ENCODE measurements at regions not wholly inside any gene's neighbourhood (a gene's known extent, or its start where the extent isn't known, plus 50 kb on each side); places are given as distances from the start of the nearest gene placed in this dataset.
A peak's percentile ranks its signal among the peaks of the same experiment; 100 is the strongest.
"Not testable (repeated sequence)": the region's sequence is repeated elsewhere in the genome, so short reads cannot be mapped to it uniquely, and the experiment has no call there.

DNA sequence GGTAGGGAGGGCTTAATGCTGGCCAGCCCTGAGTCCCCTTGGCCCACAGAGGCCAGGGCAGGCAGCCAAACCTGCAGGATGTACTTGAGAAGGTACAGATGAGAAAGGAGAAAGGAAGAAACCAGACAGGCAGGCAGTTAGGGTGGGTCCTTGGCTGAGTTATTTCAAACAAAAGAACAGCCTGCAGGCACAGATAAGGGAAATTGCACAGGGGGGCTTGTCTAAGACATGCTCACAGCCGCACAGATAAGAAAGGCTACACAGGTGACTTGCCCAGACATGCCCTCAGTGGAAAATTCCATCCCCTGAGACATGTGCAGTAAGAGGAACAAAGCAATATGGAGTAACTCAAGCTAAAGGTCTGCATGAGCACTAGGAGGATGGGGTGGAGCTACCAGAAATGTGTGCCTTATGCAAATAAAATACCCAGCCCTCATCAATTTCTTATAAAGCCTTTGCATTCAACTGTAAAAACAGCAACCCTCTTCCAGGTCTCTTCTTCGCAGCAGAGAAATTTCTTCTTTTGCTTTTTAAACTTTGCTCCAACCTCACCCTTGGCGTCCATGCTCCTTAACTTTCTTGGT lies 158.2 kb upstream of the RGS6 start:
- DNase-seq (ENCODE audit: low read depth, low spot score) = no peak

DNA sequence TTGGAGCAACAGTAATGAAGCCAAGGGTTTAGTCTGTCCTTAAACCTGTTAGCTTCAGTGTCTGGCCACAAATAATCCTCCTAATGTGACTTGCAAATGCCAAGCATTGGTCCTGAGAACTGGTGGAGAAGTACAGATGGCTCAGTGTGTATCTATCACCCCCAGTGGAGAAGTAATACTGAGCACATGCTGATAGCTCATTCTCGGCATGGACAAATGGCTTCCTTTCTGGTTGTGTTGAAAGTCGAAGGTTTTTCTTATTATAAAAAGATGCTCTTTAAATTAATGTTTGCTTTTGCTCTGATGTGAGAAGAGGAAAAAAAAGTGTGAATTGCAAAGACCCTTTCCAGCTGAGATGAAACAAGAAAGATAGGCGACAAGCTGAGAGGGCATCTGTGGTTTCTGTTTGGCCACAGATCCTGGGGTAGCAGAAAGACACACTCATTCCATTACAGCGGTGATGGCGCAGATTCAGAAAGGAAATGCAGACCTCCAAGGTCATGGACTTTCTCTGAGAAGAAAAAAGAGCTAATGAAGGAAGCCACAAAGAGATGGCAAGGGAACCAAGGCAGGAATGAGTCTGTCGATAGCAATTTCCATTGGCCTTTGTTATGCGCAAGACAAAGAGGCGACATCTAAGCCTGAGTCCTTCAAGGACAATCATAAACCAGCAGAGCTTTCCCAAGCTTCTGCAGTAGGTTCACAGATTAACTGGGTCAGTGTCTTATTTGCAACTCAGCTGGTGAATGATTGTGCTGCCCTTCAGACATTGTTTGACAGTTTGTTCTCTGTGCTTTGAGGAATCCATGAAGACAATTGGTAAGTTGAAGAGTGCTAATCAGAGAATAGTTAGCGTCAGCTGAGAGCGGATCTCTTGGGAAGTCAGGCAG lies 155.5 kb upstream of the RGS6 start:
- DNase-seq (ENCODE audit: low read depth, low spot score) = no peak

DNA sequence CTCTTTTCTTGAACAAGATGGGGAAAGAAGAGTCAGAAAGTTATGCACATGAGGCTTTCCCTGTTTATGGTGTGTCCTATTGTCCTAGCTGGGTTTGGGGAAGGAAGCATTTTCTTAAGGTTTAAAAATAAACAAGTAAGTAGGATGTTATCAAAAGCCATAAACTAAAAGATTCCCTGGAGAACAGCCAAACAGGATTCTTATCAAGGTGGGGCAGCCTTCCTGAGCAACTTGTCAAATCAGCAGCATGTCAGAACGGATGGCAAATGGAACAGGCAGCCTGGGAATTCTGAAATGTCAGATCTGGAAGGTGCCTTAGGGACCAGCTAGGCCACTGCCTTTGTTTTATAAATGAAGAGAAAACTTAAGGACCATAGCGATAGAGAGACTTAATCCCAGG lies 152.2 kb upstream of the RGS6 start:
- DNase-seq (ENCODE audit: low read depth, low spot score) = no peak

DNA sequence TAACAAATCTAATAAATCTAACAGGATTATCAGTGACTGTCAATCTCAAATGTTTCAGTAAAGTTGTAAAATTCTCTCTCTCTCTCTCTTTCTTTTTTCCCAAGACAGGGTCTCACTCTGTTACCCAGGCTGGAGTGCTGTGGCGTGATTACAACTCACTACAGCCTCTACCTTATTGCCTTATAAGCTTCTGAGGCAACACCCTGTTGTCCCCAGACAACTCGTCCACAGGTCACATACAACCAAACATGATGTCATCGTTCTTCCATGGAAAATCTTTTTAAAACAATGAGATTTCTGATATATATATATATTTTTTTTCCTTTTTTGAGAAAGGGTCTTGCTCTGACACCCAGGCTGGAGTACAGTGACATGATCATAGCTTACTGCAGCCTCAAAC lies 151.4 kb upstream of the RGS6 start:
- no peak for DNase-seq (ENCODE audit: low read depth, low spot score)

DNA sequence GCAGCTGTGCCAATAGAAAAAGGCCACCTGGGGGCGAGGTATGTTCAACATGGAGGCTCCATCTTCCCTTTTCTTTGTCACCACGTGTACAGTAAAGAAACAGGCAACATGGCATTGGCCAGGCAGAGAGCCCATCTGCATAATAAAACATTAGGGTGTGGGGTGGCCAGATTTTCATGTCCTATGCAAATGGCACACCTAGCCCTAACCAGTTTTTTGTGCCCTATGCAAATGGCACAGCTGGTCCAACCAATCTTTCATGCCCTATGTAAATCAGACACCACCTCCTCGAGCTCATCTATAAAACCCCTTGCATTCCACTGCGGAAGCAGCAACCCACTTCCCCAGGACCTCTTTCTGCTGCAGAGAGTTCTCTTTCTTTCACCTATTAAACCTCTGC lies 149.1 kb upstream of the RGS6 start:
- no peak for DNase-seq (ENCODE audit: low read depth, low spot score)

DNA sequence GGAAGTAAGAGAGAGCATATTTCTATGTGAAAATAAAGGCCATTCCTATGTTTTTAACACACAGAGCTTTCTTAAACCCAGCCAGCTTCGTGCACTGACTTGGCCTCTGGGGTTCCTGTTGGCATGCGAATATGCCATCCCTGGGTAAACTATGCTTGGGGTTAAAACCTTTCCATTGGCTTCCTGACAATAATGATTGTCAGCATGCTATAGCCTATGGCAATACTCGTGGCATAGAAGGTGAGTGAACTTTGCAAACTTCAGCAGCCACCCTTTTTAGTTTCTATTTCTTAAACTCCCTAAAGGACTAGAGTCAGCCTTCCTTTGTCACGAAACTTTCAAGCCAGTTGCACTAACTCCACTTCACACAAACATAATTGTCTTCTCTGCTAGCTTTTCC lies 148.4 kb upstream of the RGS6 start:
- DNase-seq (ENCODE audit: low read depth, low spot score) = no peak

DNA sequence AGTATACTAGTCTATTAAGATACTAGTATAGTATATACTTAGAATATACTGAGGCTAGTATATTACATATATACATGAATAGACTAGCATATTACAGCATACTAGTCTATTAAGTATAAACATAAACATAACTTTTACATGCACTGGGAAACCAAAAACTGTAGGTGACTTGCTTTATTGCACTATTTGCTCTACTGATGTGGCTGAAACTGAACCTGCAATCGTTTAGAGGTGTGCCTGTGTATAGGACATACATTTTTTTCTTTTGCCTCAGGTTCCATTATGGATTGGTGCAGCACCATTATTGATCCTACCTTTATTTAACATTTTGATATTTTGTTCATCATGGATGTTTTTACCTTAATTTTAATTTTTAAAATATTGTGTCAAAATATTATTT lies 143.2 kb upstream of the RGS6 start:
- DNase-seq (ENCODE audit: low read depth, low spot score) = no peak

- DNase-seq (ENCODE audit: low read depth, low spot score) = no peak
These were observed 132.4 kb upstream of the RGS6 start for GRCh38 chr14:71799841-71800240.

- no peak for DNase-seq (ENCODE audit: low read depth, low spot score)
These were observed 131.4 kb upstream of the RGS6 start for GRCh38 chr14:71800878-71801277.

DNA sequence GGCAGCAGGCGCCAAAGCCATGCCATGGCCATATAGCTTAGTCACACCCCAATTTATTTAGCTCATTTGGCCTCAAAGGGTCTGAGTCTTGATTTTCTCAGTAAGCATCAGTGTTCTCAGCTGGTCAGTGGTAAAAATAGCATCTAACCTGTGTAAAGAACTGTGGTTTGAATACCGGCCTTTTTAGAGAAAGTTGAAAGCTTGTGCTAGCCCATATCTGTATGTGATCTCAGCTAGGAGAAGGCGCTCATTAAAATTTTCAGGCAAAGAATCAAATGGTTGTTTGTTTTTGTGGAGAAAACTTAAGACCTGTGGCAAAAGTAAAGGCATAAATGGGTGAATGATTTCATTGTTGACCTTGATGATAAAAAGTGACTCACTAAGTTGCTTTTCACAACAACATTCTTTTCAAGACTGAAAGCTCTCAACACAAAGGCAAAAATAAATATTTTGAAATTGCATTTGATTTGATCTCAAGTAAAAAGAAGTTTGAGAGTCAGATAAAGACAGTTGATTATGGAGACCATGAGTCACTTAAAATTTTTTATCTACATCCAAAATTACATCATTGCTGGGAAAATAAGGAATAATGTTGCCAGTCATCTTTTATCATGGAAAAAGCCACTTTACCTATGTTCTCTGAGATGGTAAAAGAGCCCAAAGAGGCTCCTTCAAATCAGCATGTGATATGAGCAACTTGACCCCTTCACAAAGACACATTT lies 128.5 kb upstream of the RGS6 start:
- DNase-seq (ENCODE audit: low read depth, low spot score) = no peak

DNA sequence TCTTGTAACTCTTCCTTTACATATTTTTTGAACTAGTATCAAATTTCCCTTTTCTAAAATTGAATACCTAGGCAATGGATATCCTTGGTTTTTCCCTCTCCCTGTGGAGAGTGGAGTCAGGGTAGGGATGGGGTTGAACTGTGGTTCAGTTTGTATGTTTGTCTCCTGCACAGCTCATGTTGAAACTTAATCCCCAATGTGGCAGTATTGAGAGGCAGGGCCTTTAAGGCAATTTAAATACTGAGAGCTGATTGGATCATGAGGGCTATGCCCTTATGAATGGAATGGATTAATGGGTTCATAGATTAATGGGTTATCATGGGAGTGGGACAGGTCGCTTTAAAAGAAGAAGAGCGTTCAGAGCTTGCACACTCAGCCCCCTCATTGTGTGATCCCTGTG lies 127.2 kb upstream of the RGS6 start:
- DNase-seq (ENCODE audit: low read depth, low spot score) = no peak

DNA sequence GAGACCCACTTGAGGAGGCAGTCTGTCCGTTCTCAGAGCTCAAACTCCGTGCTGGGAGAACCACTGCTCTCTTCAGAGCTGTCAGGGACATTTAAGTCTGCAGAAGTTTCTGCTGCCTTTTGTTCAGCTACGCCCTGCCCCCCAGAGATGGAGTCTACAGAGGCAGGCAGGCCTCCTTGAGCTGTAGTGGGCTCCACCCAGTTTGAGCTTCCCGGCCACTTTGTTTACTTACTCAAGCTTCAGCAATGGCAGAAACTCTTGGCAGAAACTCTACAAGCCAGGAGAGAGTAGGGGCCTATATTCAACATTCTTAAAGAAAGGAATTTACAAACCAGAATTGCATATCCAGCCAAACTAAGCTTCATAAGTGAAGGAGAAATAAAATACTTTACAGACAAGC lies 125.2 kb upstream of the RGS6 start:
- DNase-seq (ENCODE audit: low read depth, low spot score) = not testable (repeated sequence)

DNA sequence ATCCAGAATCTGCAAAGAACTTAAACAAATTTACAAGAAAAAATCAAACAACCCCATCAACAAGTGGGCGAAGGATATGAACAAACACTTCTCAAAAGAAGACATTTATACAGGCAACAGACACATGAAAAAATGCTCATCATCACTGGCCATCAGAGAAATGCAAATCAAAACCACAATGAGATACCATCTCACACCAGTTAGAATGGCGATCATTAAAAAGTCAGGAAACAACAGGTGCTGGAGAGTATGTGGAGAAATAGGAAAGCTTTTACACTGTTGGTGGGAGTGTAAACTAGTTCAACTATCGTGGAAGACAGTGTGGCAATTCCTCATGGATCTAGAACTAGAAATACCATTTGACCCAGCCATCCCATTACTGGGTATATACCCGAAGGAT lies 121.4 kb upstream of the RGS6 start:
- DNase-seq (ENCODE audit: low read depth, low spot score) = not testable (repeated sequence)

DNA sequence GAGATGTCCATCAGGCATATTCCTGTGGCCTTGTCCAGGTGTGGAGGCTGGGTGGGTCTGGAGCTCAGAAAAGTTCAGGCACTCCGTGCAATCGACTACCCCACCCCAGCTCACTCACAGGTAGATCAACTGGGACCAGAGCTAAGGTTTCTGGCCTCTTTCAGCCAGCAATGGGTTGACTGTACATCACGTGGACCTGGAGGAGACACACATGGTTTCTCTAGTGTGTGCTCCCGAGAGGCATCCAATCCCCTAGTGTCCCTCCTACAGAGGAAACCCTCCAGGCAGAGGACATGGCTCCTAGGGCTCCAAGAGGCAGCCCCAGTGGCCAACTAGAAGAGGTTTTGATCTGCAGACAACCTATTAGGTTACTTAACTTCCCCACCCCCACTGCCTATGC lies 119.5 kb upstream of the RGS6 start:
- no peak for DNase-seq (ENCODE audit: low read depth, low spot score)

DNA sequence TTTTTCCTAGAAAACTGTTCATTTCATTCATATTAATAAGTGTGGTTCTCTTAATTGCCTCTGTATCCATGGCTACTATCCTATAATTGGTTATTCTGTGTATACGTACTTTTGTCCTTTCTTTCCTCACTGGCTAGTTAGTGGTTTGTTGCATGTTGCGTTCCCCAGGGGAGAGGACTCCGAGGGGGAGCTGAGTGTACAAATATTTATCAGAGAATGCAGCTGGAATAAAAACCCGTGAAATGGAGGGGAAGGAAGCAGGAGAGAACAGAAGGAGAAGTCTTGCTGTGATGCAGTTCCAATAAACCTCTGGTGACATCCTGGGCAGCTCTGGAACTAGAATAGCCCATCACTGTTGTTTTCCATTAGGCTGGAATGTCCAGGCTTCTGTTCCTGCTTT lies 117.1 kb upstream of the RGS6 start:
- no peak for DNase-seq (ENCODE audit: low read depth, low spot score)

DNA sequence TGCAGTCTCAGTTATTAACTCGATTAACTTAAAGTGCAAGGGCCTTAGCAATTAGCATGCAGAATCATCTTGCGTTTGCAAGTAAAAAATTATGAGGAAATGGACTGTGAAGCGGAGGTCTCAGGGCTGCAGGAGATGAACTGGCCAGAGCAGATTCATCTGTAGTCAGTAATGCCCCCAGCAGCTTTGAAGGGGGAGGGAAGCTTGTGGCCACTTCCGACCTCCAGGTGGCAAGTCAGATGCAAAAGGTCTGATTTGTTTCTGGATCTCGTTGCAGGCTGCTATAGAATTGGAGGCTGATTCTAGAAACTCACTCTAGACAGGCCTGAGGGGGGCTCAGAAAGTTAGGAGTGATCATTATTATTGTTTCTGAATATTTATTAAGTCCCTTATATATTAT lies 107.4 kb upstream of the RGS6 start:
- no peak for DNase-seq (ENCODE audit: low read depth, low spot score)

DNA sequence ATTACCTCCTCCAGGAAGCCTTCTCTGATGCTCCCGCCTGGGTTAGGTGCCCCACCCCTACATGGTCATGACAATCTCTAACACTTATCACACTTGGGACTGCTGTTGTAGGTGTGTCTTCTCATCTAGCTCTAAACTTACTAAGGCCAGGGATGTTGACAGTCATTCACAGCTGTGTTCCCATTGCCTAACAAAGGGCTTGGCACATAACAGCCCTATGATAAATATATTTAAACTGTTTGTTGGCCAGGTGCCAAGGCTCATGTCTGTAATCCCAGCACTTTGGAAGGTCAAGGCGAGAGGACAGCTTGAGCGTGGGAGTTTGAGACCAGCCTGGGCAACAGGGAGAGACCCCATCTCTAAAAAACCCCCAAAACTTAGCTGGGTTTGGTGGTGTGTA lies 98.8 kb upstream of the RGS6 start:
- DNase-seq (ENCODE audit: low read depth, low spot score) = no peak

GRCh38 chr14:71834284-71835204 lies 97.7 kb upstream of the RGS6 start:
- DNase-seq (ENCODE audit: low read depth, low spot score) = no peak

- DNase-seq (ENCODE audit: low read depth, low spot score) = no peak
These were observed 80.0 kb upstream of the RGS6 start for GRCh38 chr14:71852181-71852580.

GRCh38 chr14:71855399-71856036 lies 76.7 kb upstream of the RGS6 start:
- DNase-seq (ENCODE audit: low read depth, low spot score) = peak; percentile 5

DNA sequence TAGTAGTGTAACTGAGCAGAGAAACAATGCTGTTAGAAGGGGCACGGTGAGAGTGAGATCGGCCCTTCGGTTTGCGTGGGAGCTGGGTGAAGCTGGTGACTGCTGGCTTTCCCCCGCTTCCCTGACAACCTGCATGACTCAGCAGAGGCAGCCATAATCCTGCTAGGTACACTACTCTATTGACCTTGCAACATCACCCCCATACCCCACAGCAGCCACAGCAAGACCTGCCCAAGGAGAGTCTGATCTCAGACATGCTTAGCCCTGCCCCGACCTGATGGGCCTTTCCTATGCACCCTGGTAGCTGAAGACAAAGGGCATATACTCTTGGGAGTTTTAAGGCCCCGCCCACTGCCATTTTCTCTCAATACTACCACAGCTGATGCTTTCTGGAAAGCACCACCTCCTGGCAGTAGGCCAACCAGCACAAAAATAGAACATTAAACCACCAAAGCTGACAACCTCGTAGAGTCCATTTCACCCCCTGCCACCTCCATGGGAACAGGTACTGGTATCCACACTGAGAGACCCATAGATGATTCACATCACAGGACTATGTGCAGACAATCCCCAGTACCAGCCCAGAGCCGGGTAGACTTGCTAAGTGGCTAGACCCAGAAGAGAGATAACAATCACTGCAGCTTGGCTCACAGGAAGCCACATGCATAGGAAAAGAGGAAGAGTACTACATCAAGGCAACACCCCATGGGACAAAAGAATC lies 75.9 kb upstream of the RGS6 start:
- DNase-seq (ENCODE audit: low read depth, low spot score) = no peak

Measured in activated CD4-positive, CD25-positive, alpha-beta regulatory T cell treated with anti-CD3 and anti-CD28 coated beads, Interleukin-2, amount 50 U/mL, for 16 hours (primary cell).